ENCODE measurements at regions not wholly inside any gene's neighbourhood (a gene's known extent, or its start where the extent isn't known, plus 50 kb on each side); places are given as distances from the start of the nearest gene placed in this dataset.

DNA sequence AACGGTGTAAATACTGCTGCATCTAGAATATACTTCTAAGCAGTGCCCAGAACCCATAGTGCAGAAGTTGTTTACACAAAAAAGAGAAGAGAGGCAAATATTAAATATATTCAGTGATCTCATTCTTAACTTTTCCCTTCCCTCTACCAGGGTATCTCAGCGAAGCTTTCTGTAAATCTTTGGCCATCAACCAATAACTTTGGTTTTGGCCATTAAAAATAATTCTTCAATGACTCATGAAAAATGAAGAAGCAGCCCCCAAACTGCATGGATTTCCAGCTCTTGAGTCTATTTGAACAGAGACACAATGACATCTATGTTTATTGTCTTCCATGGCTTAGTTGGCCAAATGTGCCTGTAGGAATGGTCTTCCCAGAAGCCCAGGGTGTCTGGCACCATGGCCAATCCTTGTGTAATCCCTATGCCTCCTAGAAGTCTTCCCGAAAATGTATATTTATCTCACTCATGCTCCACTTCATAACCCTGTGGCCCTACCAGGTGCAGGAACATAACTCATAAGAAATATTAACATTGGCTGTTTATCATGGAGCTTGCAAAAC lies 646.6 kb downstream of the TOX3 start:
- WGBS (ENCODE audit: insufficient coverage), result 40% methylated on average over 1 of the region's 3 CpGs
- no peaks in the 10 kb centered on the region for H3K36me3 ChIP-seq (ENCODE audit: control insufficient read depth, insufficient read depth, low read length)
- H3K4me1 ChIP-seq (ENCODE audit: control insufficient read depth, insufficient read depth, low read length), result no peaks in the 10 kb centered on the region
- no peaks in the 10 kb centered on the region for H3K27me3 ChIP-seq (ENCODE audit: control insufficient read depth, insufficient read depth, low read length)
- H3K4me3 ChIP-seq (ENCODE audit: low read length), result no peak overlapping the region
- no peak for DNase-seq
- no peak overlapping the region for H3K27ac ChIP-seq (ENCODE audit: low read length)
- H3K9me3 ChIP-seq (replicated peaks; ENCODE audit: control insufficient read depth, low read depth, low read length), result no peaks in the 10 kb centered on the region

DNA sequence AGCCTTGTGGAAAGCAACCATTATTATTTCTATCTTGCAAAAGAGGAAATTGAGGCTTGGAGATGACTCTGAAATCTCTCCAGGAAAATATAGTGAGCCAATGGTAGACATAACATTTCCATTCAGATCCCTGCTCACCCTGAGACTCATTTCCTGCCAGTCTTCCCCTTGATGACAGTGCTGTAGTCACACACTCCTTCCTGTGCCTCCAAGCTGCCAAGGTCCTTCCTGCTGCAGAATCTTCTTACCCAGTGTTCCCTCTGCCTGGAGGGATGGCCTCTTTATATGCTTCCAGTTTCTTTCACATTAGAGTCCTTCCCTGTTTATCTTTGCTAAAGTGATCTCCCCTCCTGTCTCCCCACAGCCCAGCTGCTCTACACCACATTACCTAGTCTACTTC lies 648.1 kb downstream of the TOX3 start:
- no peaks in the 10 kb centered on the region for H3K27me3 ChIP-seq (ENCODE audit: control insufficient read depth, insufficient read depth, low read length)
- no peaks in the 10 kb centered on the region for H3K9me3 ChIP-seq (replicated peaks; ENCODE audit: control insufficient read depth, low read depth, low read length)
- H3K4me3 ChIP-seq (ENCODE audit: low read length), result no peak overlapping the region
- no peak for DNase-seq
- no peaks in the 10 kb centered on the region for H3K36me3 ChIP-seq (ENCODE audit: control insufficient read depth, insufficient read depth, low read length)
- H3K4me1 ChIP-seq (ENCODE audit: control insufficient read depth, insufficient read depth, low read length), result no peaks in the 10 kb centered on the region
- H3K27ac ChIP-seq (ENCODE audit: low read length), result no peak overlapping the region

GRCh38 chr16:51896013-51896412 lies 650.9 kb downstream of the TOX3 start:
- Histone ChIP-seq H3K4me3 (ENCODE audit: low read length) (no peak overlapping the region), H3K9me3 (replicated peaks; ENCODE audit: control insufficient read depth, low read depth, low read length) (no peaks in the 10 kb centered on the region), H3K27ac (ENCODE audit: low read length) (no peak overlapping the region), H3K36me3 (ENCODE audit: control insufficient read depth, insufficient read depth, low read length) (no peaks in the 10 kb centered on the region), H3K27me3 (ENCODE audit: control insufficient read depth, insufficient read depth, low read length) (no peaks in the 10 kb centered on the region), H3K4me1 (ENCODE audit: control insufficient read depth, insufficient read depth, low read length) (no peaks in the 10 kb centered on the region)
- DNase-seq, result no peak
- WGBS (ENCODE audit: insufficient coverage), result no CpG with 5 or more reads among the region's 2 CpGs

GRCh38 chr16:51892293-51893007 lies 654.5 kb downstream of the TOX3 start:
- WGBS (ENCODE audit: insufficient coverage), result 56% methylated on average over 2 of the region's 11 CpGs
- no peak for DNase-seq

GRCh38 chr16:51888534-51888933 lies 658.4 kb downstream of the TOX3 start:
- no peak for DNase-seq
- no CpG with 5 or more reads among the region's 1 CpG for whole genome bisulfite sequencing (ENCODE audit: insufficient coverage)
- no peaks in the 10 kb centered on the region for H3K27me3 ChIP-seq (ENCODE audit: control insufficient read depth, insufficient read depth, low read length)
- no peak overlapping the region for H3K4me3 ChIP-seq (ENCODE audit: low read length)
- no peaks in the 10 kb centered on the region for H3K9me3 ChIP-seq (replicated peaks; ENCODE audit: control insufficient read depth, low read depth, low read length)
- no peaks in the 10 kb centered on the region for H3K4me1 ChIP-seq (ENCODE audit: control insufficient read depth, insufficient read depth, low read length)
- no peak overlapping the region for H3K27ac ChIP-seq (ENCODE audit: low read length)
- H3K36me3 ChIP-seq (ENCODE audit: control insufficient read depth, insufficient read depth, low read length), result no peaks in the 10 kb centered on the region

More at GRCh38 chr16:51892293-51893007, 654.5 kb downstream of the TOX3 start:
- H3K4me1 ChIP-seq (ENCODE audit: control insufficient read depth, insufficient read depth, low read length), result no peaks in the 10 kb centered on the region
- H3K4me3 ChIP-seq (ENCODE audit: low read length), result no peak overlapping the region
- H3K27me3 ChIP-seq (ENCODE audit: control insufficient read depth, insufficient read depth, low read length), result no peaks in the 10 kb centered on the region
- no peaks in the 10 kb centered on the region for H3K9me3 ChIP-seq (replicated peaks; ENCODE audit: control insufficient read depth, low read depth, low read length)
- no peak overlapping the region for H3K27ac ChIP-seq (ENCODE audit: low read length)
- H3K36me3 ChIP-seq (ENCODE audit: control insufficient read depth, insufficient read depth, low read length), result no peaks in the 10 kb centered on the region

DNA sequence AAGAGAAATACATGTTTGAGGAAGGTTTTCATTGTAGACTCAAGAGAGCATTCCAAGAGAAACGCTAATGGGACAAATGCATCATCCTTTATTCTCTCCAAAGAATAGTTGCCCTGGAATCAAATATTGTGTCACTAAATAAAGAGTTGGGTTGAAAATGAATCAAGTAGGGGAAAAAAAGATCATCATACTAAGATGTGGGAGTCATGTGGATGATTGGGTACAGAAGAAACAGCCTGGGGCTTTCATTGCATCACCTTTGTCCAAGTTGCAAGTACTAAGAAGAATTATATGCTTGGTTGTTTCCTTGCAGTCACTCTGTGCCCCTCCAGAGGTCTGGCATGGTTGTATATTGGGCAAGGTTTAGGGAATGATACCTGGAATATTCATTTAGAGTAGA lies 658.9 kb downstream of the TOX3 start:
- Histone ChIP-seq H3K9me3 (replicated peaks; ENCODE audit: control insufficient read depth, low read depth, low read length) (no peaks in the 10 kb centered on the region), H3K36me3 (ENCODE audit: control insufficient read depth, insufficient read depth, low read length) (no peaks in the 10 kb centered on the region), H3K27me3 (ENCODE audit: control insufficient read depth, insufficient read depth, low read length) (no peaks in the 10 kb centered on the region), H3K4me3 (ENCODE audit: low read length) (no peak overlapping the region), H3K27ac (ENCODE audit: low read length) (no peak overlapping the region), H3K4me1 (ENCODE audit: control insufficient read depth, insufficient read depth, low read length) (no peaks in the 10 kb centered on the region)
- WGBS (ENCODE audit: insufficient coverage), result no CpG with 5 or more reads among the region's 1 CpG
- no peak for DNase-seq

- H3K27ac ChIP-seq (ENCODE audit: low read length), result no peak overlapping the region
- no peak overlapping the region for H3K4me3 ChIP-seq (ENCODE audit: low read length)
- no peaks in the 10 kb centered on the region for H3K27me3 ChIP-seq (ENCODE audit: control insufficient read depth, insufficient read depth, low read length)
- DNase-seq, result no peak
- no peaks in the 10 kb centered on the region for H3K9me3 ChIP-seq (replicated peaks; ENCODE audit: control insufficient read depth, low read depth, low read length)
- WGBS (ENCODE audit: insufficient coverage), result 60% methylated on average over 1 of the region's 2 CpGs
- H3K36me3 ChIP-seq (ENCODE audit: control insufficient read depth, insufficient read depth, low read length), result no peaks in the 10 kb centered on the region
- H3K4me1 ChIP-seq (ENCODE audit: control insufficient read depth, insufficient read depth, low read length), result no peaks in the 10 kb centered on the region
These were observed 660.5 kb downstream of the TOX3 start for GRCh38 chr16:51886456-51886855.

DNA sequence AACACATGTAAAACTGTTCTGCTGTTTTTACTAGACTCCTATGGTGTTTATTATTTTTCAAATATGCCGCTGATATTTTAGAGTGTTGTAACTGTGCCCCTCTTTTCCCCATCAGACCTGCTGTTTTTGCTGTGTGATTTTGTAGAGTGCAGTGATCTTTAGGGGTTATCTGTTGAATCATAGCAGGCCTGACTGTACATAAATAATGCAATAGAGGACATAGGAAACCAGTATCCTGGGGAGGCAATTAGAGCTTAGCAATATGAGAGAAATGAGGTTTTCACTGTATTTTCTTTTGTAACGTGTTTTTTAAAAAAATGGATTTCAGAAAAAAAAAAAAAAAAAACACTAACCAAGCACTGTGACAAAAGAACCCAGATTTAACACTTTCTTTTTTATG lies 662.2 kb downstream of the TOX3 start:
- WGBS (ENCODE audit: insufficient coverage), result no CpG with 5 or more reads among the region's 2 CpGs
- Histone ChIP-seq H3K27ac (ENCODE audit: low read length) (no peak overlapping the region), H3K36me3 (ENCODE audit: control insufficient read depth, insufficient read depth, low read length) (no peaks in the 10 kb centered on the region), H3K4me3 (ENCODE audit: low read length) (no peak overlapping the region), H3K9me3 (replicated peaks; ENCODE audit: control insufficient read depth, low read depth, low read length) (no peaks in the 10 kb centered on the region), H3K27me3 (ENCODE audit: control insufficient read depth, insufficient read depth, low read length) (no peaks in the 10 kb centered on the region), H3K4me1 (ENCODE audit: control insufficient read depth, insufficient read depth, low read length) (no peaks in the 10 kb centered on the region)
- no peak for DNase-seq

DNA sequence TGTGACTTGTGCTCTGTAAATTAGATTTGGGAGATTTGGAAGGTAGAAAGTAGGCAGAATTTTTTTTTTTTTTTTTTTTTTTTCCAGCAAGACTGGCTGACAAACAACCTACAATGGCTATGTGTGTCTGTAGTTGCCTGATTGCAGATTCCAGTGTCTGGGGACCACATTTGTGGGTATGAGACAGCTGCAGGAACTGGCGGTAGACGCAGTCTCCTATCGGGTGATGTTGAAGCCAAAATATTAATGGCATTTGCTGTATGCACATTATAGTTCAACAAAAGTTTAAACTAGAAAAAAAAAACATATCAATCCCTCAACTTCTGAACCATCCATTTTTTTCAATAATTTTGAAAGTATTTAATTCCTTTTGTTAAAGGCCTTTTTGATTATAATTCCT lies 665.2 kb downstream of the TOX3 start:
- Histone ChIP-seq H3K9me3 (replicated peaks; ENCODE audit: control insufficient read depth, low read depth, low read length) (no peaks in the 10 kb centered on the region), H3K27me3 (ENCODE audit: control insufficient read depth, insufficient read depth, low read length) (no peaks in the 10 kb centered on the region), H3K4me3 (ENCODE audit: low read length) (no peak overlapping the region), H3K36me3 (ENCODE audit: control insufficient read depth, insufficient read depth, low read length) (no peaks in the 10 kb centered on the region), H3K4me1 (ENCODE audit: control insufficient read depth, insufficient read depth, low read length) (peaks cover 7% of the 10 kb centered on the region), H3K27ac (ENCODE audit: low read length) (no peak overlapping the region)
- peak; percentile 54 for DNase-seq
- WGBS (ENCODE audit: insufficient coverage), result no CpG with 5 or more reads among the region's 3 CpGs

DNA sequence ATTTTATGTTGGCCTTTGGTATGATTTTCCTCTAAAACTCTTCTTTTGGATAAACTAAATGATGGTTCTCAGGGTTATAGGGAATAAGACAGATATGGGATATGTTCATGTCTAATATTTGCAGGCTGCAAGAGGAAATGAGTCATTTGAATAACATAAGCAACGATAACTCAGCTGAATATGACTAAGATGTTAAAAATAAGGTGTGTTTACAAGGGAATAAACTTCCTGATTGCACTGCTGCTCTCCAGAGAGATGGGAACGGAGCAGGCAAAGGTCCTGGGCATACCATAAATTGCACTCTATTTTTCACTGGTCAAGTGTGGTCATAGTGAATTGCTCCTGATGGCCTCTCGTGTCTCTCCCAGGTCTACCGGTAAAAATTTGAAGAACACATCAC lies 666.2 kb downstream of the TOX3 start:
- DNase-seq, result no peak
- no peaks in the 10 kb centered on the region for H3K27me3 ChIP-seq (ENCODE audit: control insufficient read depth, insufficient read depth, low read length)
- WGBS (ENCODE audit: insufficient coverage), result 50% methylated on average over 3 of the region's 4 CpGs
- H3K27ac ChIP-seq (ENCODE audit: low read length), result no peak overlapping the region
- H3K36me3 ChIP-seq (ENCODE audit: control insufficient read depth, insufficient read depth, low read length), result no peaks in the 10 kb centered on the region
- no peak overlapping the region for H3K4me3 ChIP-seq (ENCODE audit: low read length)
- H3K4me1 ChIP-seq (ENCODE audit: control insufficient read depth, insufficient read depth, low read length), result peaks cover 12% of the 10 kb centered on the region
- H3K9me3 ChIP-seq (replicated peaks; ENCODE audit: control insufficient read depth, low read depth, low read length), result no peaks in the 10 kb centered on the region

- H3K27ac ChIP-seq (ENCODE audit: low read length), result no peak overlapping the region
- DNase-seq, result no peak
- no peaks in the 10 kb centered on the region for H3K36me3 ChIP-seq (ENCODE audit: control insufficient read depth, insufficient read depth, low read length)
- no peak overlapping the region for H3K4me3 ChIP-seq (ENCODE audit: low read length)
- no peaks in the 10 kb centered on the region for H3K27me3 ChIP-seq (ENCODE audit: control insufficient read depth, insufficient read depth, low read length)
- H3K4me1 ChIP-seq (ENCODE audit: control insufficient read depth, insufficient read depth, low read length), result peaks cover 12% of the 10 kb centered on the region
- 60% methylated on average over 1 of the region's 5 CpGs for WGBS (ENCODE audit: insufficient coverage)
- no peaks in the 10 kb centered on the region for H3K9me3 ChIP-seq (replicated peaks; ENCODE audit: control insufficient read depth, low read depth, low read length)
These were observed 669.3 kb downstream of the TOX3 start for GRCh38 chr16:51877686-51878085.
